ENCODE measurements at regions not wholly inside any gene's neighbourhood (a gene's known extent, or its start where the extent isn't known, plus 50 kb on each side); places are given as distances from the start of the nearest gene placed in this dataset.

DNA sequence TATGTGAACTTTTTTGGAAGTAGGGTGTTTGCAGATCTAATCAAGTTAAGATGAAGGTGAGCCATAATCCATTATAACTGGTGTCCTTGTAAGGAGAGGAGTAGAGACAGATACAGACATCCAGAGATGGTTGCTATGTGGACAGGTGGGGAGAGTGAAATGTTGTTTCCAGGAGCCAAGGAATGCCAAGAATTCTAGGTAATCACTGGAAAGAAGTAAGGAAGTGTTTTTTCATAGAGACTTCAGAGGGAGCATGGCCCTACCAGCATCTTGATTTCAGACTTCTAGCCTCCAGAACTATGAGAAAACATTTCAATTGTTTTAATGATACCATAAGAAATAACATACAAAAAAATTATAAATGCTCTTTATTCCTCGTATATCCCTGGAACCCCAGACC is 320.5 kb upstream of the ANO3 start:
- TF ChIP-seq POLR2AphosphoS5 (IDR thresholded peaks at IDR 0.05; ENCODE audit: low read depth, low read length) (no peak), FOSL1 (IDR thresholded peaks at IDR 0.05; ENCODE audit: low read depth) (no peak), CBX3 (IDR thresholded peaks at IDR 0.05; ENCODE audit: low read depth) (no peak), ZNF274 (IDR thresholded peaks at IDR 0.05; ENCODE audit: low read depth, low read length) (no peak), EGR1 (IDR thresholded peaks at IDR 0.05; ENCODE audit: low read depth) (no peak), TCF7L2 (IDR thresholded peaks at IDR 0.05; ENCODE audit: borderline replicate concordance, extremely low read depth, insufficient read depth, insufficient read length) (no peak), SIN3A (IDR thresholded peaks at IDR 0.05; ENCODE audit: low read depth) (no peak), EZH2phosphoT487 (IDR thresholded peaks at IDR 0.05; ENCODE audit: borderline replicate concordance) (no peak), EZH2 (IDR thresholded peaks at IDR 0.05) (no peak), SRF (IDR thresholded peaks at IDR 0.05; ENCODE audit: low read depth) (no peak), ELF1 (IDR thresholded peaks at IDR 0.05; ENCODE audit: borderline replicate concordance, low read depth) (no peak)
- TF ChIP-seq, protein P1, sequence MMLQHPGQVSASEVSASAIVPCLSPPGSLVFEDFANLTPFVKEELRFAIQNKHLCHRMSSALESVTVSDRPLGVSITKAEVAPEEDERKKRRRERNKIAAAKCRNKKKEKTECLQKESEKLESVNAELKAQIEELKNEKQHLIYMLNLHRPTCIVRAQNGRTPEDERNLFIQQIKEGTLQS (IDR thresholded peaks at IDR 0.05): no peak
- TF ChIP-seq, protein P2, sequence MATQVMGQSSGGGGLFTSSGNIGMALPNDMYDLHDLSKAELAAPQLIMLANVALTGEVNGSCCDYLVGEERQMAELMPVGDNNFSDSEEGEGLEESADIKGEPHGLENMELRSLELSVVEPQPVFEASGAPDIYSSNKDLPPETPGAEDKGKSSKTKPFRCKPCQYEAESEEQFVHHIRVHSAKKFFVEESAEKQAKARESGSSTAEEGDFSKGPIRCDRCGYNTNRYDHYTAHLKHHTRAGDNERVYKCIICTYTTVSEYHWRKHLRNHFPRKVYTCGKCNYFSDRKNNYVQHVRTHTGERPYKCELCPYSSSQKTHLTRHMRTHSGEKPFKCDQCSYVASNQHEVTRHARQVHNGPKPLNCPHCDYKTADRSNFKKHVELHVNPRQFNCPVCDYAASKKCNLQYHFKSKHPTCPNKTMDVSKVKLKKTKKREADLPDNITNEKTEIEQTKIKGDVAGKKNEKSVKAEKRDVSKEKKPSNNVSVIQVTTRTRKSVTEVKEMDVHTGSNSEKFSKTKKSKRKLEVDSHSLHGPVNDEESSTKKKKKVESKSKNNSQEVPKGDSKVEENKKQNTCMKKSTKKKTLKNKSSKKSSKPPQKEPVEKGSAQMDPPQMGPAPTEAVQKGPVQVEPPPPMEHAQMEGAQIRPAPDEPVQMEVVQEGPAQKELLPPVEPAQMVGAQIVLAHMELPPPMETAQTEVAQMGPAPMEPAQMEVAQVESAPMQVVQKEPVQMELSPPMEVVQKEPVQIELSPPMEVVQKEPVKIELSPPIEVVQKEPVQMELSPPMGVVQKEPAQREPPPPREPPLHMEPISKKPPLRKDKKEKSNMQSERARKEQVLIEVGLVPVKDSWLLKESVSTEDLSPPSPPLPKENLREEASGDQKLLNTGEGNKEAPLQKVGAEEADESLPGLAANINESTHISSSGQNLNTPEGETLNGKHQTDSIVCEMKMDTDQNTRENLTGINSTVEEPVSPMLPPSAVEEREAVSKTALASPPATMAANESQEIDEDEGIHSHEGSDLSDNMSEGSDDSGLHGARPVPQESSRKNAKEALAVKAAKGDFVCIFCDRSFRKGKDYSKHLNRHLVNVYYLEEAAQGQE (IDR thresholded peaks at IDR 0.05; ENCODE audit: low read depth): no peak
- TF ChIP-seq, protein P3, sequence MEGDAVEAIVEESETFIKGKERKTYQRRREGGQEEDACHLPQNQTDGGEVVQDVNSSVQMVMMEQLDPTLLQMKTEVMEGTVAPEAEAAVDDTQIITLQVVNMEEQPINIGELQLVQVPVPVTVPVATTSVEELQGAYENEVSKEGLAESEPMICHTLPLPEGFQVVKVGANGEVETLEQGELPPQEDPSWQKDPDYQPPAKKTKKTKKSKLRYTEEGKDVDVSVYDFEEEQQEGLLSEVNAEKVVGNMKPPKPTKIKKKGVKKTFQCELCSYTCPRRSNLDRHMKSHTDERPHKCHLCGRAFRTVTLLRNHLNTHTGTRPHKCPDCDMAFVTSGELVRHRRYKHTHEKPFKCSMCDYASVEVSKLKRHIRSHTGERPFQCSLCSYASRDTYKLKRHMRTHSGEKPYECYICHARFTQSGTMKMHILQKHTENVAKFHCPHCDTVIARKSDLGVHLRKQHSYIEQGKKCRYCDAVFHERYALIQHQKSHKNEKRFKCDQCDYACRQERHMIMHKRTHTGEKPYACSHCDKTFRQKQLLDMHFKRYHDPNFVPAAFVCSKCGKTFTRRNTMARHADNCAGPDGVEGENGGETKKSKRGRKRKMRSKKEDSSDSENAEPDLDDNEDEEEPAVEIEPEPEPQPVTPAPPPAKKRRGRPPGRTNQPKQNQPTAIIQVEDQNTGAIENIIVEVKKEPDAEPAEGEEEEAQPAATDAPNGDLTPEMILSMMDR (IDR thresholded peaks at IDR 0.05 in 2 of 3, conservative IDR thresholded peaks at IDR 0.05 in 1 of 3; ENCODE audit: borderline replicate concordance in 1 of 3, insufficient read depth in 1 of 3, low read depth in 2 of 3, low read length in 2 of 3): no peak
- TF ChIP-seq, protein P4, sequence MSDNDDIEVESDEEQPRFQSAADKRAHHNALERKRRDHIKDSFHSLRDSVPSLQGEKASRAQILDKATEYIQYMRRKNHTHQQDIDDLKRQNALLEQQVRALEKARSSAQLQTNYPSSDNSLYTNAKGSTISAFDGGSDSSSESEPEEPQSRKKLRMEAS (IDR thresholded peaks at IDR 0.05): no peak
- TF ChIP-seq, protein P5, sequence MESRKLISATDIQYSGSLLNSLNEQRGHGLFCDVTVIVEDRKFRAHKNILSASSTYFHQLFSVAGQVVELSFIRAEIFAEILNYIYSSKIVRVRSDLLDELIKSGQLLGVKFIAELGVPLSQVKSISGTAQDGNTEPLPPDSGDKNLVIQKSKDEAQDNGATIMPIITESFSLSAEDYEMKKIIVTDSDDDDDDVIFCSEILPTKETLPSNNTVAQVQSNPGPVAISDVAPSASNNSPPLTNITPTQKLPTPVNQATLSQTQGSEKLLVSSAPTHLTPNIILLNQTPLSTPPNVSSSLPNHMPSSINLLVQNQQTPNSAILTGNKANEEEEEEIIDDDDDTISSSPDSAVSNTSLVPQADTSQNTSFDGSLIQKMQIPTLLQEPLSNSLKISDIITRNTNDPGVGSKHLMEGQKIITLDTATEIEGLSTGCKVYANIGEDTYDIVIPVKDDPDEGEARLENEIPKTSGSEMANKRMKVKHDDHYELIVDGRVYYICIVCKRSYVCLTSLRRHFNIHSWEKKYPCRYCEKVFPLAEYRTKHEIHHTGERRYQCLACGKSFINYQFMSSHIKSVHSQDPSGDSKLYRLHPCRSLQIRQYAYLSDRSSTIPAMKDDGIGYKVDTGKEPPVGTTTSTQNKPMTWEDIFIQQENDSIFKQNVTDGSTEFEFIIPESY (IDR thresholded peaks at IDR 0.05; ENCODE audit: extremely low read depth, insufficient replicate concordance, low read length): no peak
- no peak overlapping the region for H3K9ac ChIP-seq (ENCODE audit: low read length)
- no peak for DNase-seq (ENCODE audit: low read depth, low spot score)
- peaks cover 0 to 8% of the 10 kb centered on the region in 2 experiments; a peak in 1 of 4 replicates for H3K9me3 ChIP-seq (ENCODE audit: control insufficient read depth in 1 of 2, insufficient read depth in 1 of 2, low read depth in 1 of 2, low read length in 2 of 2)
- POLR2A ChIA-PET: no interaction called here
- H4K20me1 ChIP-seq (ENCODE audit: insufficient read depth): no peaks in the 10 kb centered on the region
- no peak overlapping the region for H3K4me3 ChIP-seq (replicated peaks in 1 of 2; ENCODE audit: low read depth in 1 of 2, low read length in 2 of 2)
- no peaks in the 10 kb centered on the region for H3K4me1 ChIP-seq (ENCODE audit: control insufficient read depth in 1 of 2, insufficient read depth in 2 of 2, low read length in 2 of 2)
- no TSS peak for BruUV-seq (replicated peaks)
- H3K9me2 ChIP-seq (ENCODE audit: insufficient read depth): no peaks in the 10 kb centered on the region
- H3K36me3 ChIP-seq (ENCODE audit: control insufficient read depth in 1 of 2, insufficient read depth in 2 of 2, low read length in 2 of 2): no peaks in the 10 kb centered on the region
- CTCF ChIA-PET: no interaction called here
- intact Hi-C loops (cut with micrococcal nuclease): no loop called here
- RAD21 ChIA-PET (ENCODE audit: low non-redundant PET in 1 of 2, low total read pairs in 2 of 2, uncharacterized antibody in 2 of 2, unreplicated experiment in 2 of 2): no interaction called here
- H3K4me2 ChIP-seq (ENCODE audit: low read length): no peak overlapping the region
- H3K27ac ChIP-seq (ENCODE audit: low read depth, low read length): no peak overlapping the region
- no peaks in the 10 kb centered on the region for H3K79me2 ChIP-seq (ENCODE audit: insufficient read depth, low read length)
- no peak overlapping the region for H2AFZ ChIP-seq (ENCODE audit: low read depth, low read length, poor library complexity, severe bottlenecking)
- no peaks in the 10 kb centered on the region for H3K27me3 ChIP-seq (ENCODE audit: insufficient read depth, low read length)
- no peak for ATAC-seq

All from HCT116 (cell line).